K562 (cell line): ENCODE measurements at regions not wholly inside any gene's neighbourhood (a gene's known extent, or its start where the extent isn't known, plus 50 kb on each side); places are given as distances from the start of the nearest gene placed in this dataset.

Experiments used
- ATAC-seq: fragments of 200-7000 bp; cut with Tn5 transposase; 3 replicates; pipeline ENCODE4 v1.9.1; 2020; ENCODE audit warnings: moderate library complexity
- BruUV-seq: library from RNA; stranded (reverse); fragments of 400-500 nt; replicated peaks from 2 replicates; lab custom pipeline; 2021; lab: Mats Ljungman, UMichigan
- CTCF ChIA-PET: fragments of 300-600 bp; formaldehyde crosslinking; extraction: SDS; loops from one replicate; lab custom pipeline; 2021; ENCODE audit warnings: low intra/inter-chr PET ratio; lab: Yijun Ruan, JAX
- POLR2A ChIA-PET: fragments of 300-600, 350-650 bp; sonication (Branson Sonifier 250); formaldehyde crosslinking; extraction: SDS; loops from one replicate; lab custom pipeline; 2021; ENCODE audit warnings: antibody characterized with exemption, inconsistent platforms; lab: Yijun Ruan, JAX
- DNase-seq, 4 experiments: peaks; one replicate each; pipeline versions ENCODE4 v3.0.0 to v3.0.0-alpha.2; 2011 to 2018; ENCODE audit warnings: low spot score in 3 of 4, mixed read lengths in 3 of 4; ENCODE audit errors: extremely low read depth in 1 of 4
- FAIRE-seq: peaks from 2 replicates; lab custom pipeline; 2011; peaks lifted over from hg19 to GRCh38; lab: Jason Lieb, UNC
- H2AFZ ChIP-seq: 2 replicates; pipeline ENCODE4 v1.6.0; 2011; ENCODE audit warnings: low read depth, low read length, control low read depth, inconsistent platforms
- H3K27ac ChIP-seq: fragments of 200-600 bp; 3 replicates; pipeline ENCODE4 v1.8.0; 2011; ENCODE audit warnings: low read depth, mild to moderate bottlenecking, control low read depth, inconsistent platforms, low read length, moderate library complexity, mixed read lengths; ENCODE audit errors: extremely low read depth
- H3K27me3 ChIP-seq, 2 experiments: fragments of 300-600 bp in 1 of 2; 2 replicates in 1 of 2; 3 replicates in 1 of 2; pipeline versions ENCODE4 v1.6.0 to v1.8.0; 2011; ENCODE audit warnings: inconsistent platforms in 2 of 2, low read length in 2 of 2, mild to moderate bottlenecking in 1 of 2, mixed read lengths in 1 of 2, moderate library complexity in 1 of 2; ENCODE audit not compliant: control insufficient read depth in 2 of 2, insufficient read depth in 2 of 2
- H3K36me3 ChIP-seq: fragments of 300-600 bp; 3 replicates; pipeline ENCODE4 v1.8.0; 2011; ENCODE audit warnings: mild to moderate bottlenecking, low read length, inconsistent platforms; ENCODE audit not compliant: control insufficient read depth, insufficient read depth
- H3K4me1 ChIP-seq, 2 experiments: fragments of 200-600 bp in 1 of 2; replicated peaks in 1 of 2; 2 replicates in 1 of 2; 3 replicates in 1 of 2; pipeline versions ENCODE4 v1.5.1 to v1.8.0; 2011; ENCODE audit warnings: inconsistent platforms in 2 of 2, low read length in 2 of 2, mild to moderate bottlenecking in 1 of 2, mixed read lengths in 1 of 2, moderate library complexity in 1 of 2; ENCODE audit not compliant: control insufficient read depth in 2 of 2, insufficient read depth in 2 of 2
- H3K4me2 ChIP-seq: 2 replicates; pipeline ENCODE4 v1.6.1; 2011; ENCODE audit warnings: low read length, control low read depth, inconsistent platforms, mixed read lengths; ENCODE audit not compliant: insufficient read depth
- H3K4me3 ChIP-seq: fragments of 200-600 bp; sonication (generic), shearing (Covaris generic); 2 replicates; pipeline ENCODE4 v1.5.1; 2016; ENCODE audit warnings: control low read depth, inconsistent platforms
- H3K79me2 ChIP-seq: fragments of 200-600 bp; 3 replicates; pipeline ENCODE4 v1.8.0; 2011; ENCODE audit warnings: low read length, inconsistent platforms; ENCODE audit not compliant: control insufficient read depth, insufficient read depth
- H3K9ac ChIP-seq, 2 experiments: 2 replicates each; pipeline versions ENCODE4 v1.6.0 to v1.6.1; 2011; ENCODE audit warnings: low read depth in 2 of 2, low read length in 2 of 2, control low read depth in 1 of 2, inconsistent platforms in 1 of 2, mild to moderate bottlenecking in 1 of 2, mixed read lengths in 1 of 2; ENCODE audit not compliant: insufficient read depth in 1 of 2
- H3K9me1 ChIP-seq: one replicate; pipeline ENCODE4 v1.6.0; 2011; ENCODE audit warnings: inconsistent platforms, mild to moderate bottlenecking, low read length, moderate library complexity; ENCODE audit not compliant: control insufficient read depth, insufficient read depth
- H3K9me3 ChIP-seq: replicated peaks from 2 replicates; pipeline ENCODE4 v1.5.1; 2011; ENCODE audit warnings: low read depth, low read length, inconsistent platforms; ENCODE audit not compliant: control insufficient read depth, insufficient read depth
- H4K20me1 ChIP-seq: replicated peaks from 2 replicates; pipeline ENCODE4 v1.6.1; 2011; ENCODE audit warnings: low read length, inconsistent platforms, mixed read lengths; ENCODE audit not compliant: control insufficient read depth, insufficient read depth
- CTCF ChIP-seq, 3 experiments: IDR thresholded peaks in 2 of 3; conservative IDR thresholded peaks in 1 of 3; 2 replicates each; pipeline ENCODE4 v1.5.1; 2011 to 2012; ENCODE audit warnings: low read length in 3 of 3, mild to moderate bottlenecking in 3 of 3, control low read depth in 2 of 3, improper control_type of control experiment in 1 of 3, inconsistent platforms in 1 of 3, low read depth in 1 of 3, mixed read lengths in 1 of 3, moderate library complexity in 1 of 3; ENCODE audit not compliant: insufficient read depth in 2 of 3
- FIP1L1 ChIP-seq: fragments of 200-400 bp; formaldehyde crosslinking; IDR thresholded peaks from 2 replicates; pipeline ENCODE4 v1.6.1; 2018; ENCODE audit warnings: mild to moderate bottlenecking, low read depth, low read length; ENCODE audit not compliant: poor library complexity, severe bottlenecking
- HOXB6 ChIP-seq: fragments of 250-450 bp; sonication (Bioruptor Pico); IDR thresholded peaks from 2 replicates; pipeline ENCODE4 v1.5.1; 2022; ENCODE audit warnings: mild to moderate bottlenecking, borderline replicate concordance
- ILK ChIP-seq: fragments of 450-650 bp; IDR thresholded peaks from 2 replicates; pipeline ENCODE4 v1.6.1; 2016; ENCODE audit warnings: missing genetic modification characterization, low read depth, mild to moderate bottlenecking, missing compliant biosample characterization, moderate library complexity, borderline replicate concordance
- KLF6 ChIP-seq: fragments of 250-450 bp; sonication (Bioruptor Pico); IDR thresholded peaks from 2 replicates; pipeline ENCODE4 v1.4.0; 2020; ENCODE audit warnings: mild to moderate bottlenecking, moderate library complexity, borderline replicate concordance
- MYNN ChIP-seq, 2 experiments: sonication (generic); formaldehyde crosslinking in 1 of 2; IDR thresholded peaks; 2 replicates each; pipeline versions ENCODE4 v1.5.0 to v1.6.1; 2016 to 2020; ENCODE audit warnings: antibody characterized with exemption in 1 of 2, missing genetic modification reagents in 1 of 2
- TGIF2 ChIP-seq: sonication (generic); formaldehyde crosslinking; IDR thresholded peaks from 2 replicates; pipeline ENCODE4 v1.8.1; 2022; ENCODE audit warnings: mild to moderate bottlenecking, missing genetic modification reagents, moderate library complexity
- WGBS: fragments of 100-300 bp; shearing (Covaris generic); methylation state at CpG from one replicate; pipeline ENCODE4 v1.1.6; 2016; ENCODE audit warnings: low coverage, mixed read lengths; ENCODE audit not compliant: insufficient coverage; ENCODE audit errors: missing lambda C conversion rate; 5-methylcytosine and 5-hydroxymethylcytosine counted together
- in situ Hi-C: fragments of 300-500 bp; cut with MboI; formaldehyde crosslinking; loops from 4 replicates; pipeline ENCODE4 v1.15.0; 2018; ENCODE audit warnings: inconsistent platforms, mixed read lengths
- intact Hi-C: fragments of 100-400 bp; cut with micrococcal nuclease; formaldehyde crosslinking; loops from 2 replicates; pipeline ENCODE4 v1.14.2; 2022

GRCh38 chr17:71434716-71435115 lies 686.1 kb upstream of the SOX9 start:
- CTCF ChIA-PET: no interaction called here
- no peak for FAIRE-seq
- no peak overlapping the region for H2AFZ ChIP-seq
- no peak for ATAC-seq
- POLR2A ChIA-PET: interaction anchor here (0.6 kb wide), 1 partner anchor 38 kb away, joined by 3 read pairs; no protein-coding TSS in a partner anchor
- in situ Hi-C loops: no loop called here
- H3K4me3 ChIP-seq: no peak overlapping the region
- BruUV-seq: no TSS peak
- TF ChIP-seq TGIF2 (CRISPR knock-in tag) (no peak), MYNN (IDR thresholded peaks at IDR 0.05) (no peak), MYNN (CRISPR knock-in tag; IDR thresholded peaks at IDR 0.05) (no peak), FIP1L1 (no peak), KLF6 (no peak), ILK (tag) (no peak), HOXB6 (CRISPR knock-in tag) (no peak), CTCF (IDR thresholded peaks at IDR 0.05 in 2 of 3, conservative IDR thresholded peaks at IDR 0.05 in 1 of 3; ENCODE audit: insufficient read depth in 2 of 3, low read depth in 1 of 3, low read length in 3 of 3) (no peak)
- DNase-seq: no peak
- 0% methylated on average over 1 of the region's 1 CpG for WGBS
- H3K9me1 ChIP-seq: no peaks in the 10 kb centered on the region
- H3K4me1 ChIP-seq: no peaks in the 10 kb centered on the region
- intact Hi-C loops: no loop called here
- H3K27me3 ChIP-seq: no peaks in the 10 kb centered on the region
- H3K36me3 ChIP-seq: no peaks in the 10 kb centered on the region
- no peaks in the 10 kb centered on the region; the same call in 1 of the 2 replicates for H3K9me3 ChIP-seq
- H3K9ac ChIP-seq: no peak overlapping the region
- H4K20me1 ChIP-seq: no peaks in the 10 kb centered on the region
- no peak overlapping the region for H3K4me2 ChIP-seq
- H3K79me2 ChIP-seq: no peaks in the 10 kb centered on the region
- no peak overlapping the region for H3K27ac ChIP-seq
